Liver (tissue), 8 donors: ENCODE measurements at regions not wholly inside any gene's neighbourhood (a gene's known extent, or its start where the extent isn't known, plus 50 kb on each side); places are given as distances from the start of the nearest gene placed in this dataset.

Source experiments
- DNase-seq: peaks from one replicate; pipeline ENCODE4 v3.0.0-alpha.2; 2017; ENCODE audit warnings: low spot score
- H3K27ac ChIP-seq, 2 donors: one replicate each; pipeline ENCODE4 v1.7.0; 2013; ENCODE audit warnings: inconsistent platforms in 2 of 2, low read length in 2 of 2, control low read depth in 1 of 2, low read depth in 1 of 2, mild to moderate bottlenecking in 1 of 2
- H3K27me3 ChIP-seq, 4 donors: one replicate each; pipeline versions ENCODE4 v1.6.1 to v1.7.0; 2013; ENCODE audit warnings: low read length in 3 of 4, inconsistent platforms in 1 of 4, mild to moderate bottlenecking in 1 of 4, moderate library complexity in 1 of 4; ENCODE audit not compliant: control insufficient read depth in 4 of 4, insufficient read depth in 4 of 4
- H3K36me3 ChIP-seq, 4 donors: one replicate each; pipeline versions ENCODE4 v1.6.1 to v1.7.0; 2013; ENCODE audit warnings: low read length in 3 of 4, mild to moderate bottlenecking in 3 of 4, low read depth in 1 of 4, moderate library complexity in 1 of 4; ENCODE audit not compliant: control insufficient read depth in 4 of 4, insufficient read depth in 3 of 4
- H3K4me1 ChIP-seq, 4 donors: one replicate each; pipeline versions ENCODE4 v1.6.1 to v1.7.0; 2013; ENCODE audit warnings: low read length in 3 of 4, mild to moderate bottlenecking in 3 of 4, moderate library complexity in 1 of 4; ENCODE audit not compliant: control insufficient read depth in 4 of 4, insufficient read depth in 4 of 4
- H3K4me3 ChIP-seq, 3 donors: one replicate each; pipeline versions ENCODE4 v1.6.1 to v1.7.0; 2013; ENCODE audit warnings: low read length in 3 of 3, control low read depth in 1 of 3, low read depth in 1 of 3, mild to moderate bottlenecking in 1 of 3
- H3K9ac ChIP-seq, 2 donors: one replicate each; pipeline ENCODE4 v1.7.0; 2013; ENCODE audit warnings: low read length in 2 of 2, mild to moderate bottlenecking in 2 of 2, moderate library complexity in 2 of 2, control low read depth in 1 of 2, low read depth in 1 of 2
- H3K9me3 ChIP-seq, 4 donors: one replicate each; pipeline versions ENCODE4 v1.6.1 to v1.7.0; 2013; ENCODE audit warnings: low read length in 3 of 4; ENCODE audit not compliant: control insufficient read depth in 4 of 4
- ATF3 ChIP-seq: IDR thresholded peaks from 2 replicates; pipeline ENCODE4 v1.6.1; 2016; ENCODE audit warnings: antibody characterized with exemption
- EGR1 ChIP-seq, 2 donors: IDR thresholded peaks; 2 replicates each; pipeline ENCODE4 v1.6.1; 2016 to 2018; ENCODE audit warnings: antibody characterized with exemption in 2 of 2, low read depth in 2 of 2
- FOXA1 ChIP-seq: IDR thresholded peaks from 2 replicates; pipeline ENCODE4 v1.6.1; 2016; ENCODE audit warnings: antibody characterized with exemption
- FOXA2 ChIP-seq: IDR thresholded peaks from 2 replicates; pipeline ENCODE4 v1.6.1; 2016; ENCODE audit warnings: antibody characterized with exemption
- GABPA ChIP-seq, 2 donors: IDR thresholded peaks in 1 of 2; conservative IDR thresholded peaks in 1 of 2; 2 replicates each; pipeline ENCODE4 v1.6.1; 2016; ENCODE audit warnings: antibody characterized with exemption in 2 of 2, mild to moderate bottlenecking in 1 of 2, moderate library complexity in 1 of 2
- HNF4A ChIP-seq, 2 donors: conservative IDR thresholded peaks; 2 replicates each; pipeline ENCODE4 v1.6.1; 2016; ENCODE audit warnings: antibody characterized with exemption in 2 of 2, mild to moderate bottlenecking in 2 of 2
- HNF4G ChIP-seq: IDR thresholded peaks from 2 replicates; pipeline ENCODE4 v1.6.1; 2016; ENCODE audit warnings: antibody characterized with exemption
- JUND ChIP-seq, 2 donors: IDR thresholded peaks; 2 replicates each; pipeline ENCODE4 v1.6.1; 2016; ENCODE audit warnings: antibody characterized with exemption in 2 of 2
- MAX ChIP-seq: IDR thresholded peaks from 2 replicates; pipeline ENCODE4 v1.6.1; 2016; ENCODE audit warnings: antibody characterized with exemption
- NR2F2 ChIP-seq: IDR thresholded peaks from 2 replicates; pipeline ENCODE4 v1.6.1; 2016; ENCODE audit warnings: antibody characterized with exemption
- RAD21 ChIP-seq, 2 donors: IDR thresholded peaks; 2 replicates each; pipeline ENCODE4 v1.6.1; 2016; ENCODE audit warnings: antibody characterized with exemption in 2 of 2, mild to moderate bottlenecking in 2 of 2
- RXRA ChIP-seq, 2 donors: IDR thresholded peaks; 2 replicates each; pipeline ENCODE4 v1.6.1; 2017 to 2018; ENCODE audit warnings: antibody characterized with exemption in 2 of 2, mild to moderate bottlenecking in 1 of 2
- SP1 ChIP-seq: IDR thresholded peaks from 2 replicates; pipeline ENCODE4 v1.6.1; 2018; ENCODE audit warnings: antibody characterized with exemption, mild to moderate bottlenecking
- TAF1 ChIP-seq: conservative IDR thresholded peaks from 2 replicates; pipeline ENCODE4 v1.6.1; 2016; ENCODE audit warnings: antibody characterized with exemption, mild to moderate bottlenecking
- YY1 ChIP-seq: IDR thresholded peaks from 2 replicates; pipeline ENCODE4 v1.6.1; 2016; ENCODE audit warnings: antibody characterized with exemption, mild to moderate bottlenecking
- WGBS: extraction: QIAGEN DNeasy Blood & Tissue Kit; methylation state at CpG from one replicate; pipeline ENCODE4 v1.1.7; 2013; 5-methylcytosine and 5-hydroxymethylcytosine counted together
- TF ChIP-seq, protein P1 (sequence below): IDR thresholded peaks from 2 replicates; pipeline ENCODE4 v1.6.1; 2016; ENCODE audit warnings: antibody characterized with exemption
- TF ChIP-seq, protein P2 (sequence below): fragments of 150-350 bp; IDR thresholded peaks from 2 replicates; pipeline ENCODE4 v1.5.1; 2017; ENCODE audit warnings: improper control_type of control experiment, low read depth, low read length; ENCODE audit not compliant: missing input control
- TF ChIP-seq, protein P3 (sequence below): IDR thresholded peaks from 2 replicates; pipeline ENCODE4 v1.6.1; 2016; ENCODE audit warnings: antibody characterized with exemption, mild to moderate bottlenecking
- donor health status: healthy.
- donor health status: healthy.
- donor health status: healthy.
- donor health status: healthy.
- donor health status: healthy.

GRCh38 chr17:69654981-69655855 lies 240.7 kb downstream of the MAP2K6 start:
- TF ChIP-seq FOXA2 (no peak), MAX (no peak), JUND (IDR thresholded peaks at IDR 0.05) (no peak), TAF1 (no peak), RAD21 (IDR thresholded peaks at IDR 0.05) (no peak), FOXA1 (no peak), YY1 (no peak), NR2F2 (no peak)
- H3K9ac ChIP-seq, result no peak overlapping the region
- no peak for DNase-seq
- no peak overlapping the region for H3K4me3 ChIP-seq
- peaks cover 0 to 2% (median 0%) of the 10 kb centered on the region in 4 donors for H3K27me3 ChIP-seq
- no peaks in the 10 kb centered on the region for H3K4me1 ChIP-seq
- no peaks in the 10 kb centered on the region for H3K9me3 ChIP-seq
- WGBS, result 77% methylated on average over 8 of the region's 8 CpGs
- no peaks in the 10 kb centered on the region for H3K36me3 ChIP-seq
- no peak overlapping the region for H3K27ac ChIP-seq

DNA sequence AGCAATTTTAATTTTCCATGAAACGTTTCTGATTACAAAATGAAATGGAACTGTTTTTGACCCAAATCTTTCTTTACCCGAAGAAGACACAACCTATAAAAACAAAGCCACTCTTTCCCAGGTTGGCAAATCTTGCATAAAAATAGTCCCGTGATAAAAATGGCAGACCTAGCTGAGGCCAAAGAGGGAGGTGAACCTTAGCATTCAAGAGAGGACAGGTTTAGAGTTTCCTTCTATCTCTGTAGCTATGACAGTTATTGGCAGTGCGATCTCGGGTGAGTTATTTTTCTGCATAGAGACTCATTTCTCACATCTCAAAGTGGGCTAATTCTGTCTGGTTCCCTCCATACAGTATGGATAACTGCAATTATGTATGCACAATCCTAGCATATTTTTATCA lies 241.4 kb downstream of the MAP2K6 start:
- WGBS, result 82% methylated on average over 5 of the region's 5 CpGs
- Histone ChIP-seq H3K9ac (no peak overlapping the region), H3K27me3 (peaks cover 0 to 2% (median 0%) of the 10 kb centered on the region in 4 donors), H3K4me1 (no peaks in the 10 kb centered on the region), H3K9me3 (no peaks in the 10 kb centered on the region), H3K4me3 (no peak overlapping the region), H3K27ac (no peak overlapping the region), H3K36me3 (no peaks in the 10 kb centered on the region)
- DNase-seq, result no peak
- TF ChIP-seq HNF4A (conservative IDR thresholded peaks at IDR 0.05), result no peak
- no peak for TF ChIP-seq FOXA1
- TF ChIP-seq TAF1, result no peak
- TF ChIP-seq YY1, result no peak
- TF ChIP-seq MAX, result no peak
- TF ChIP-seq, protein P1, sequence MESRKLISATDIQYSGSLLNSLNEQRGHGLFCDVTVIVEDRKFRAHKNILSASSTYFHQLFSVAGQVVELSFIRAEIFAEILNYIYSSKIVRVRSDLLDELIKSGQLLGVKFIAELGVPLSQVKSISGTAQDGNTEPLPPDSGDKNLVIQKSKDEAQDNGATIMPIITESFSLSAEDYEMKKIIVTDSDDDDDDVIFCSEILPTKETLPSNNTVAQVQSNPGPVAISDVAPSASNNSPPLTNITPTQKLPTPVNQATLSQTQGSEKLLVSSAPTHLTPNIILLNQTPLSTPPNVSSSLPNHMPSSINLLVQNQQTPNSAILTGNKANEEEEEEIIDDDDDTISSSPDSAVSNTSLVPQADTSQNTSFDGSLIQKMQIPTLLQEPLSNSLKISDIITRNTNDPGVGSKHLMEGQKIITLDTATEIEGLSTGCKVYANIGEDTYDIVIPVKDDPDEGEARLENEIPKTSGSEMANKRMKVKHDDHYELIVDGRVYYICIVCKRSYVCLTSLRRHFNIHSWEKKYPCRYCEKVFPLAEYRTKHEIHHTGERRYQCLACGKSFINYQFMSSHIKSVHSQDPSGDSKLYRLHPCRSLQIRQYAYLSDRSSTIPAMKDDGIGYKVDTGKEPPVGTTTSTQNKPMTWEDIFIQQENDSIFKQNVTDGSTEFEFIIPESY, result no peak
- TF ChIP-seq ATF3, result no peak
- no peak for TF ChIP-seq HNF4G
- no peak for TF ChIP-seq SP1
- no peak for TF ChIP-seq RXRA (IDR thresholded peaks at IDR 0.05)
- TF ChIP-seq EGR1 (IDR thresholded peaks at IDR 0.05; ENCODE audit: low read depth in 2 of 2), result no peak
- no peak for TF ChIP-seq NR2F2
- TF ChIP-seq, protein P2, sequence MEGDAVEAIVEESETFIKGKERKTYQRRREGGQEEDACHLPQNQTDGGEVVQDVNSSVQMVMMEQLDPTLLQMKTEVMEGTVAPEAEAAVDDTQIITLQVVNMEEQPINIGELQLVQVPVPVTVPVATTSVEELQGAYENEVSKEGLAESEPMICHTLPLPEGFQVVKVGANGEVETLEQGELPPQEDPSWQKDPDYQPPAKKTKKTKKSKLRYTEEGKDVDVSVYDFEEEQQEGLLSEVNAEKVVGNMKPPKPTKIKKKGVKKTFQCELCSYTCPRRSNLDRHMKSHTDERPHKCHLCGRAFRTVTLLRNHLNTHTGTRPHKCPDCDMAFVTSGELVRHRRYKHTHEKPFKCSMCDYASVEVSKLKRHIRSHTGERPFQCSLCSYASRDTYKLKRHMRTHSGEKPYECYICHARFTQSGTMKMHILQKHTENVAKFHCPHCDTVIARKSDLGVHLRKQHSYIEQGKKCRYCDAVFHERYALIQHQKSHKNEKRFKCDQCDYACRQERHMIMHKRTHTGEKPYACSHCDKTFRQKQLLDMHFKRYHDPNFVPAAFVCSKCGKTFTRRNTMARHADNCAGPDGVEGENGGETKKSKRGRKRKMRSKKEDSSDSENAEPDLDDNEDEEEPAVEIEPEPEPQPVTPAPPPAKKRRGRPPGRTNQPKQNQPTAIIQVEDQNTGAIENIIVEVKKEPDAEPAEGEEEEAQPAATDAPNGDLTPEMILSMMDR, result no peak
- TF ChIP-seq, protein P3, sequence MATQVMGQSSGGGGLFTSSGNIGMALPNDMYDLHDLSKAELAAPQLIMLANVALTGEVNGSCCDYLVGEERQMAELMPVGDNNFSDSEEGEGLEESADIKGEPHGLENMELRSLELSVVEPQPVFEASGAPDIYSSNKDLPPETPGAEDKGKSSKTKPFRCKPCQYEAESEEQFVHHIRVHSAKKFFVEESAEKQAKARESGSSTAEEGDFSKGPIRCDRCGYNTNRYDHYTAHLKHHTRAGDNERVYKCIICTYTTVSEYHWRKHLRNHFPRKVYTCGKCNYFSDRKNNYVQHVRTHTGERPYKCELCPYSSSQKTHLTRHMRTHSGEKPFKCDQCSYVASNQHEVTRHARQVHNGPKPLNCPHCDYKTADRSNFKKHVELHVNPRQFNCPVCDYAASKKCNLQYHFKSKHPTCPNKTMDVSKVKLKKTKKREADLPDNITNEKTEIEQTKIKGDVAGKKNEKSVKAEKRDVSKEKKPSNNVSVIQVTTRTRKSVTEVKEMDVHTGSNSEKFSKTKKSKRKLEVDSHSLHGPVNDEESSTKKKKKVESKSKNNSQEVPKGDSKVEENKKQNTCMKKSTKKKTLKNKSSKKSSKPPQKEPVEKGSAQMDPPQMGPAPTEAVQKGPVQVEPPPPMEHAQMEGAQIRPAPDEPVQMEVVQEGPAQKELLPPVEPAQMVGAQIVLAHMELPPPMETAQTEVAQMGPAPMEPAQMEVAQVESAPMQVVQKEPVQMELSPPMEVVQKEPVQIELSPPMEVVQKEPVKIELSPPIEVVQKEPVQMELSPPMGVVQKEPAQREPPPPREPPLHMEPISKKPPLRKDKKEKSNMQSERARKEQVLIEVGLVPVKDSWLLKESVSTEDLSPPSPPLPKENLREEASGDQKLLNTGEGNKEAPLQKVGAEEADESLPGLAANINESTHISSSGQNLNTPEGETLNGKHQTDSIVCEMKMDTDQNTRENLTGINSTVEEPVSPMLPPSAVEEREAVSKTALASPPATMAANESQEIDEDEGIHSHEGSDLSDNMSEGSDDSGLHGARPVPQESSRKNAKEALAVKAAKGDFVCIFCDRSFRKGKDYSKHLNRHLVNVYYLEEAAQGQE, result no peak
- TF ChIP-seq FOXA2, result no peak
- TF ChIP-seq JUND (IDR thresholded peaks at IDR 0.05), result no peak
- no peak for TF ChIP-seq RAD21 (IDR thresholded peaks at IDR 0.05)
- TF ChIP-seq GABPA (IDR thresholded peaks at IDR 0.05 in 1 of 2, conservative IDR thresholded peaks at IDR 0.05 in 1 of 2), result no peak
